HG03095 (cell line): ENCODE measurements at regions not wholly inside any gene's neighbourhood (a gene's known extent, or its start where the extent isn't known, plus 50 kb on each side); places are given as distances from the start of the nearest gene placed in this dataset.

Source experiments
- ATAC-seq: cut with Tn5 transposase; IDR thresholded peaks from one replicate; pipeline ENCODE4 v1.9.1; 2021; ENCODE audit warnings: moderate library complexity; ENCODE audit not compliant: unreplicated experiment

DNA sequence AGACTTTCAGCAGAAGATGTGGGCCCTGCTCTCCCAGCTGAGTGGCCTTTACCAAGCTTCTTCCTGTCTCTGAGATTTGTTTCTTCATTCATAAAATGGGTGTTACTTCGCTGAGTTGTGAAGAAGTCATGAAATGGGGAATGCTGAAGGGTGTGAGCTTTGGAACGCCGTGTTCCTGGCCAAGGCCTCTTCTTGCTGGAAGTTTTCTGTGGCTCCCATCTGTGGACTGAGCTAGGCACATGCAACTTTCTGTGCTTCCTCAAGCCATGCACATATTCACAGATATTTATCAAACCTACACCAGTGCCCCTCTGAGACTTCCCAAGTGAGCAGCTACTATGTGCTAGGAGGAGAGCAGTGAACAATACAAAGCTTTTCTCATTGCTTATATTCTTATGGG lies 106.3 kb upstream of the JUN start:
- ATAC-seq: no peak

DNA sequence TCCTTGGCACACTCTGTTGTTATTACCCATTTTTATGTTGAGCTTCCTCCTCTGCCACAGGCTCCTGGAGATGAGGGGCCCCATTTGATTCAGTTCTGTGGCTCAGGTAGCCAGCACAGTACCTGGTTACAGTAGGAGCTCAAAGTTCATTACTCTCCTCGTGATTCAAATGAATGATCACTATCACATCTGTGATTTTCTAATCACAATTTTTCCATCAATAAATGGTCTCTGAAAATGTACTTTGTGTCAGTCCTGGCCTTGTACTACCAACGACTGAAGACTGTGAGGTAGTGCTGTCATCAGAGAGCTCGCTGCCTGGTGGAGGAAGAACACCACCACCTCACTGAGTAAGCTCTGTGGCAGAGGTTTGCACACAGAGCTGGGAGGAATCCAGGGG lies 106.8 kb upstream of the JUN start:
- no peak for ATAC-seq

DNA sequence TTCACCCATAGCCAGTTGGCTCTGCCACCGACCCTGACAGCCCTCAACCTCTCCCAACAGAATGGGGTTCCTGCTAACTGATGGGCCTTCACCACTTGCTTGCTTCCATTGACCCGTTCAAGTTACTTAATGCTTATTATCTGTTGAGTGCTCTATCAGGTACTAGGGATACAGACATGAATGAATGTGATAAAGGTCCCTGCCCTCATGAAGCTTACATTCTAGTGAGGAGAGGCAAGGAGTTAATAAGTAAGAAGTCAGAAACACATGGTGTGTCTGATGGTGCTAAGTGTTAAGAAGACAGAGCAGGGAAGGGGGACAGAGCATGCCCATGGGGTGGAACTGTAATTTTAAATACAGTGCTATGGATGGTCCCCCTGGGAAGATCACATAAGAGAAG lies 107.5 kb upstream of the JUN start:
- ATAC-seq: no peak

DNA sequence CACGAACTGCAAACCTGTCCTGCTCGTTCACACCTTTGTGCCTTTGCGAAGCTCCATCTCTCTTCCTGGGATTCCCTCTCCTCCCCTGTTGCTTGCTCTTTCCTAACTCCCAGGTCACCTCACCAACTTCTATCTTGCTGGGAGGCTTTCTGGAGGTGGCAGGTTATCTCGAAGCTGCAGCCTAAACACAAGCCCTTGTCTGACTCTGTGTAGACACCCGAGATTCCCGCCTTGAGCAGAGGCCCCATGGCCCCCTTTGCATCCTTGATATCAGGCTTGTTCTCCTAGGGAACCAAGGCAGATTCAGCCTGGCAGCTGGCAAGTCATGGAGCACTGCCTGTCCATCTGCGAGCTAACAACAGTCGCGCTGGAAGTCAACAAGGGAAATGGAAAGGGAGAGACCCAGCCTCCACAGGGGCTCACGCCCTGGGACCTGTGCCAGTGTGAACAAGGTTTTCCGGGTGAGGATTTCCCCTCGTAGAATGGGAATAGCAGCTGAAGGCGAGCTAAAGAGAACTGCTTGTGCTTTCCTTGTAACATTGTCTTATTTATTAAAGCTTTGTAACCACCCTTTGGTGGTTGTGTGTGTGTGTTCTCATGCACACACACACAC lies 109.5 kb upstream of the JUN start:
- no peak for ATAC-seq

DNA sequence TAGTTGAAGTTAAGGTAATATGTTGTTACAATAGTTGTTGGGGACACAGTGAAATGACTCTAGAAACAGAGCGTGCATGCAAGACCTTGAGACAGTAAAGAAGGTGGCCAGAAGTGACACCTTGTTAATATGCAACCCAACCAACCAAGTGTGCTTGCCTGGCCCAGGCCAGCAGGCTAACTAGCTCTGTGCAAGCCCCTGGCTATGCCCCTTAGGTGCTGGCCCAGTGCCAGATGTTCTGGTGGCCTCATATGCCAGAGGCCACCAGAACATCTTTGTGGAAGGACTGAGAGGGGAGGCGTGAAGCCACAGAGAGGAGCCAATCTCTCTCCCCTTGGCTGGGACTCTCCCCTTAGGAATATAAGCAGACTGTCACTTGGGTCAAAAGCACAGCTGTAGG lies 111.2 kb upstream of the JUN start:
- ATAC-seq: no peak

DNA sequence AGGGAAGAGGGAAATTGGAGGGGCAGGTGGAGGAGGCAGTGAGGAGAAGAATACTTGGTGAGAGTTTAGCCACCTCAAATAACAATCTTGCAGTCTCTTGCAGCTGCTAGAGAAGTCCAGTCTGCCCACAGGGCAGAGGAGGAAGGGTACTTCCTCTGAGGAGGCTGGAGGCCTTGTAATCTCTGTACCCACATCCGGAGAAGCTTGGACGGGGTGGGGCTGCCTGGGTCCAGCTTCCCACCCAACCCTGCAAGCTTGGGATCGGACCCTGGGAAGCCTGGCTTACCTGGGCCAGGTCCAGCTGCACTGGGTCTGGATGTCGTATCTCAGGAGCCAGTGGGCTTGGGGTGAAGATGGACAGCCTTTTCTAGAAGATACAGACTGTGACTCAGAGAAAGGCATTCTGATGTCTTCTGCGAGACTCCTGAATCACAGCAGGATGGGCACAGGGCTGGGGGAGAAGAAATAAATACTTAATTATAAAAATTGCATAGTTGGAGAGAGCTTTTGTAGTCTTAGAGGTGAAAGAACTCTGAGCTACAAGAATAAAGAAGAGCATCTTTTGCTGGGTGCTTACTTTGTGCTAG lies 111.8 kb upstream of the JUN start:
- ATAC-seq: no peak

DNA sequence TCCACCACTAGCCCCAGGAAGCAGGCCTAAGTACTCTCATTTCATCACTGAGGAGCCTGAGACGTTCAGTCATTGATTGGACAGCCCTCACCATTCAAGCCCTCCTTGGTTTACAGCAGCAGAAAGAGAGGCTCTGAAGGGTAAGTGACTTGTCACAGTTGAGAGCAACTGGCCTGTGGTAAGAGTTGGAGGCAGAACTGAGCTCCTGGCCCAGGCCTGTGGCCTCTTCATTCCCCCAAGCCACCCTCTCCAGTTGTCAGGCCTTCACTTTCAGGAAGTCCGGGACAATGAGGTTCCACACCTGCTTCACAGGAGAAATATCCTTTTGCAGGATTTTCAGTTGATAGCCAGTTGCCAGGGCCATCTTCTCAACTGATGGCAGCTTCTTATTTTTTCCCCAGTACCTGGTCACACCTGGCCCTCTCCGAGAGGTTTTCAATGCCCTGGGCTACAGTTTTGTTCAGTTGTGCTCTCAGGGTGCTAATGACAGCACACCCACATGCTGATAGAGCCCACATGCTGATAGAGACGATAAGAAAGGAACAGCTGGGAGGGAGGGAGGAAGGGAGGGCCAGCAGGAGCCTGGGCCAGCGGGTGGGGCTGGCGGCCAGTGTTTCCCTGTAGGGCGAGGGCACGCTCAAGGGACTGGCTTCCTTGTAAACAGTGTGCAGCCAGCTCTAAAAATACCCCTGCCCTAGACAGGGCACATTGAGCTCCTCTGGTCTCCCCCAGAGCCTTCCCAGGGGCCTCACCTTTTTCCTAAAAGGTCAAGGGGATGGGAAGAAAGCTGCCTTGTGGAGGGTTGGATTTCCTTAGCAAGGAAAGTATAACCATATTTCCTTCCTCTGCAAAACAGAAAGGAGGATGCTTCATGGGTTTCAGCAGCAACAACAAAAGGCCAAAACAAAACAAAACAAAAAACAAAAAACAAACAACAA lies 112.7 kb upstream of the JUN start:
- ATAC-seq: no peak

DNA sequence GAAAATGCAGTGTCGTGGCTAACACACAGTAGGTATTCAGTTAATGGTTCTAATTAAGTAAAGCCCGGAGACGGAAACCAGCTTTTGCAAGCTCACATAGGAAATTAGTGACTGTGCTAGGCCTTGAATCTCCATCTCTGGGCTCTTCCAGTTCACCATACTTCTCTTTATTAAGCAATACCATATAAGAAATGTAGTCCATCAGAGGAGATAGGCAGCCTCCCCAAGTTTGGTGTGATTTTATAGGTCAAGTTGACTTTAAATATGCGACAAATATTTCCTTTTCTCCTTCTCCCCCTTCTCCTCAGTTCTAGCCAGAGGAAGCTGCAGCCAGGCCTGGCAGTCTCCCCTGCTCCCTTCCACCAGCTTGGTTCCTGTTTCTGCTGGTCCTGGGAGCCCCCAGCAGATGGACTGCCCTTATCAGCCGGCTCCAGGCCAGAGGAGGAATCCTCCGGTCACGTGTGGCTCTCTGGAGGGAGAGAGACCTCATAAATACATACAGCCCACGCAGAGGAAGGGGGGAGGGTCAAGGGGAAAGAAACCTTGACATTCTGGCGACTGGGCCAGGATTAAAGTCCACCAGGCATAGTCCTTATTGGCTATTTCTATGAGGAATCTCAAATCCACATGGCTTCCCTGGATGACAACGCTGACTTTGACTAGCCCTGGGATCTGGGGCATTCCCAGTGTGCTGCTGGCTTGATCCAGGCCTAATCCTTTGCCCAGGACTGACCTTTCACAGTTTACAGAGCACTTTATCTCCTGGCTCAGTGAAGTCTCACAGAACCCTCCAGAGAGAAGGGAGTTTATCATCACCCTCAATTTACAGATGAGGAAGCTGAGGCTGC lies 115.1 kb upstream of the JUN start:
- no peak for ATAC-seq

DNA sequence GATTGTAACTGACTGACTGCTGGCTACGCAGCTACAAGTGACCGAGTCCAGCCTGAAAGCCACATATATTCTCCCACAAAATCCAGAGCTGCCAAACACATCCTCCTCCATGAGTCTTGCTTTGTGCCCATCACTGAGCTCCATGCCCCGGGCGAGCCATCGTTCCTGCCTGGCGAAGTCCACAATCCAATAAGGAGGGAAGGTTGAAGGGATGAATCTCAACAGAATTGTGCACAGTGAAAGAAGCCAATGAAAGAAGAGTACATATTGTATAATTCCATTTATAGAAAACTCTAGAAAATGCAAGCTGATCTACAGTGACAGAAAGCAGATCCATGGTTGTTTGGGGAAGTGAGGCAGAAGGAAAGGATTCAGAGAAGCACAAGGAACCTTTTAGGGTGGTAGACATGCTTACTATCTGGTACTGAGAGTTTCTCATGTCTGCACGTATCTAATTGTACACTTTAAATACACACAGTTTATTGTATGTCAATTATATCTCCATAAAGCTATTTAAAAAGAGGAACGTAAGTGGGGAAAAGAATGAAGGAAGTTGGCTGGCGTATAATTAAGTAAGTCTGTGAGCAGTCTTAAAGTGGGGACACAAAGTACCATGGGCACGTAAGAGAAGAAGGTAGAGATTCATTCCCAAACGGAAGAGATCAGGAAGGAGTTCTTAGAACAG lies 115.9 kb upstream of the JUN start:
- no peak for ATAC-seq

DNA sequence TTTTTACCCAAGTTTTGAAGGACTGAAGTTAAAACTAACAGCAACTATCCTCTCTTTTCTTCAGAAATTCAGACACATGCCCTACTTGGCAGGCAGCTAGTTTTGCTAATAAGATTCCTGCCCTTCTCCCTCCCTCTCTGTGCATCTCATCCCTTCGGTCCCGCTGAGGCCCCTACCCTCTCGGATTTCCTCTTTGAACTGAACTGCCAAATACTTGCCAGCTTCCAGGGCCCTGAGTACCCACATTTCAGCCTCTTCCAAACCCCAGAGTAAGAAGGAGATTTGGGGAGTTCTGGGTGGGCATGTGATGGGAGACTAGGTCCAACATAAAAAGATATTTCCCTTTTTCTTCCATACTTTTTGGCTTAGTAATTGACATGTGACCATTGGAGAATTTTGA lies 116.5 kb upstream of the JUN start:
- no peak for ATAC-seq

DNA sequence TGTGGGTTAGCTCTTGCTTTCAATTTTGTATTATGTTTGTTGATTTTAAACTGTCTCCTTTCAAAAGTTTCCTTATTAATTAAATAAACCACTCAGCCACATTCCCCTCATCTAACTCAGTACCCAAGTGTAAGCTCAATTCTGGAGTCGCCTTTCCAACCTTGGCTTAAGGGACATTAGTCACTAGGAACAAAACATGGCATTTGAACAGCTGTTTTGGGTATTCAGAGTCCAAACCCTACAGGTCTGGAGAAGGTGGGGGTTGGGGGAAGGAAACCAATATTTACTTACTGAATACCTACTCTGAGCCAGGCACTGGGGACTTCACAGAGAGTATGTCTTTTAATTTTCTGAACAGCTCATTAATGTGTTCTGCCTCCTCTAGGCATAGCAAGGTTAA lies 117.2 kb upstream of the JUN start:
- ATAC-seq: no peak

DNA sequence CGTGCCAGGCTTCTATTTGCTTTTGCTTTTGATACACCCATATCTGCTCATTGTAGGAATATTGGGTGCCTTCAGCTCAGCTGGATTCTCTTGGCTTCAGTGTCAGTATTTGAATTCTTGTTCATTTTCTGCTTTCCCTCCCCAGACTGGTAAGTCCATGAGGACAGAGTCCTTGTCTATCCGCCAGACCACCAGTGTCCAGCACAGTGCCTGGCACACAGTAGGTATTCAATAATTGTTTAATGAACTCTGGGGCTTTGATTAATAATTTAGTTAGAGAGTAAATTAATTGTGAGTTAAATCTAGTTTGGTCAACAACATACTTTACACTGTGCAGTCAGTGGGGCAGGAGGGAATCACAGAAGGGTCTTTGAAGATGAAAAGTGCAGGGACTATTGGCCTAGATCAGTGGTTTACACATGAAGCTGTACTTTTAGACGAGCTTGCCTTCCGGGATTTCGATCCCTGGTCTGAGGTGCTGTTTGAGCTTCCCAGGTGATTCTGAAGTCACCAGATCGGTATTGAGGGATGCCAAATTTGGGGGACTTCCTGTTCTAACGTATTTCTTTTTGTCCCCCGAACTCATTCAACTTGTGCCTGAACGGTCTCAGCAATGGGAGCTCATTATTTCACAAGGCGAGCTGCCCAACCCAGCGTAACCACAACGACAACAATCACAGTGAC lies 119.1 kb upstream of the JUN start:
- ATAC-seq: no peak

DNA sequence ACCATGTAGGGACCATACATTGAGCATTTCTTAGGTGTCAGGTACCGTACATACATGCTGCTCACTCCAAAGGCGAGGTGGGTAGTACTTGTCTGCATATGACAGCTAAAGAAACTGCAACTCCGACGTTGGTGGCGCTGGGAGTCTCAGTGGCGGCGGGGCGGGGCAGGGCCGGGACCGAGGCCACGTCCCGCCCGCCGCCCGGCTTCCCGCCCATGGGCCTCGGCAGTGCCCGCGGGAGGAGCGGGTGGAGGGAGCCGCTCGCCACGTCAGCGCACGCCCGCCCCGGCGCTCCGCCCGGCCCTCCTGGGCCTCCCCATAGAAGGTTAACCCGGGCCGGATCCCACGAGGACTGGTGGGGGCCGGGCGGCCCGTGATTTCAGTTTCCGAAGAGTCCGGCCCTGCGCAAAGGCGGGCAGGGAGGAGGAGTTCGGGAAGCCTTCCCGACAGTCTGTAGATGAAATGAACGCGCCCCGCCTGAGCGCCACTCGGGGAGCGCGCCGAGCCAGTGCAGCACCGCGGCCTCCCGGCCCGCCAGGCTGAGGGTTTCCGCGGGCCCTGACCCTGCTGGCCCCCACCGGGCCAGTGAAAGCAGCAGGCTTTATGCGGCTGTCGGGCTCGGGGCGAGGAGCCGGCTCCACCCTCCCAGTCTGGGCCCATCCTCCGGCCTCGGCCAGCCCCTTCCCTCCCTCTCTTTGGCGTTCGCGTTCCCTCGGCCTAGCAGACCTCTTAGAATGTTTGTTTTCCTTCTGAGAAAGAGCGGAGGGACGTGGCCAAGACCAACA lies 119.9 kb upstream of the JUN start:
- ATAC-seq: peak; percentile 82

DNA sequence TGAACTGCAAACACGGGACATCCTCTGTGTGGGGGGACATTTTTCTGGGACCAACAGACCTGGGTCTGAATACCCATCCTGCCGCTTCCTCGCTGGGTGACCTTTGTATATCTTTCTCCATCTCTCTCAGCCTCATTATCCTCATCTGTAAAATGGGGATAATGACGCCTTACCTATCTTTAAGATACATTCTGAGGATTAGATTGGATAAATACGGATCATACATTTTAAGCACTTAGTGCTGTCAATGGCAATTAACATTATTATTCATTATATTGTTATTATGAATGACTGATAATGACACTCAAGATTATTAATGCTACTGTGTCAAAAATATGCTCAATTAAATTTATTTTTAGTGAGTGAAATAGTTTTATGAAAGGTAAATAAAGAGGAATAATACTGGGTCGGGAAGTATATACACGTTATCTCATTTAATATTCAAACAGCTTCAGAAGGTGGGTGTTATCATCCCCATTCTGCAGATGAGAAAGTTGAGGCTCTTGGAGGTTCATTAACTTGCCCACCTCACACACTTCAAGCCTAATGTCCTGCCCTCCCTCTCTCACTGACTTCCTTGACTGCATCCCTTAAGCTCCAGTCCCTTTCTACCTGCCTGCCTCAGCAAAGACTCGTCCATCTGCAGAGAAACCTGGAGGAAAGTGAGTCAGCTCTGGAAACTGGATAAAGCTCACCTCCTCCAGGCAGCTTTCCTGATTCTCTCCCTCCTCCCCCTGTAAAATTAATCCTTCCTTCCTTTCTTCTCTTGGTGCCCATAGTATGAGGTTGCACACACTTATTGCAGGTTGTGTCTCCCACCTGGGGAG lies 120.7 kb upstream of the JUN start:
- no peak for ATAC-seq

DNA sequence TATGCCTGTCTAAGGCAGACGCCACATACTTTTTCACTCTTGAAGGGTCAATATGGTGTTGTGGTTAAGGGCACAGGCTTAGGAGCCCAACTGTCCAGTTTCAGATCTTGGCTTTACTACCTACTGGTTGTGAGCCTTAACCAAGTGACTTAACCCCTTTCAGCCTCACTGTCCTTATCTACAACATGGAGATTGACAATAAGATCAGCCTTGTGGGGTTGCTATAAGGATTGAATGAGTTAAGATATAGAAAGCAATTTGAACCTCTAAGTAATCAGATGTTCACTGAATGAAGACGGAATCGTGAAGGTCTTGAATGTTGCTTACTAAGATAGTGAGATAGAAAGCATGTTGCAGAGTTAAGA lies 121.3 kb upstream of the JUN start:
- no peak for ATAC-seq

DNA sequence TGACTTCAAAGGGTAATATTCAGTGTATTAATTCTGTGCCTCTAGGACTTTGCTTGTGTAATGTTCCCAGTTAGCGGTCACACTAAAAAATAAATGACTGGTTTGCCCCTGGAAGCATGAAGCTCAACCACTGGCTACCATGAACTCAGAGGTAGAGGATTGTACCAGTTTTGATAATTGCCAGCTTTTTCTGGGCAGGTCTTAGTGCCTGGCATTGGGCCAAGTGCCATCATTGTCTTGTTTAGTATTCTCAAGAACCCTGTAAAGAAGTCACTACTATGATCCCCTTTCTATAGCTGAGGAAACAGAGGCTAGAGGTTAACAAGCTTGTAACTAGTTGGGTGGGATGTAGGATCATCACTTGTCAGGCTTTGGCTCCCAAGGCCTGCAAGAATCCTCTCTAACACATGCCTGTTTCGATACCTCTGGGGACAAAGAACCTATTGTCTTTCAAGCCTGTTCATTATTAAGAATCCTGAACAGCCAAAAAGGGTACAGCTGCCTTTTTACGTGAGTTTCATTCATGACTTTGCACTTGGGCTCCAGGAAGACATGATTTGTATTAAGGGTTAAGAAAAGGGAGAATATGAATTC lies 121.9 kb upstream of the JUN start:
- ATAC-seq: no peak

DNA sequence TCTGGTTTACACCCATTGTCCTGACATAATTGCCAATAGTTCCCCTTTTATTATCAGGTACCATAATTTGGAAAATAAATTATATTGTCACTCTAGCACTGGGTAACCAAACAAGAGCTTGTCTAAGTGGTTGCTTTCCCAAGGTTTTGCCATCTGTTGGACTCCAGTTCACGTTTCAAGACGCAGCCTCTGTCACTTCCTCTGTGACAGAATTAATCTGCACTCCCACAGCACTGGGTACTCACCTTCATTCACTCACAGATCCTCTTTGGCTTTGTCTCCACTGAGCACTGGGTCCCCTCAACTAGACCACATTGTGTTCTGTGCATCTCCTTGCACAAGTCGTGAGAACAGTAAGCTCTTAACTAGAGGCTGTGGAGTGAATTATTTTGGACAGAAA lies 123.6 kb upstream of the JUN start:
- ATAC-seq: no peak
